Vagina (tissue), 2 donors: ENCODE measurements at regions not wholly inside any gene's neighbourhood (a gene's known extent, or its start where the extent isn't known, plus 50 kb on each side); places are given as distances from the start of the nearest gene placed in this dataset.

Experiments
- DNase-seq, 2 donors: peaks; one replicate each; pipeline ENCODE4 v3.0.0-alpha.2; 2017; ENCODE audit errors: extremely low spot score in 2 of 2
- H3K27ac ChIP-seq: fragments of 200-600 bp; sonication (generic); one replicate; pipeline ENCODE4 v1.5.1; 2019
- H3K27me3 ChIP-seq: fragments of 200-600 bp; sonication (generic); one replicate; pipeline ENCODE4 v1.5.1; 2019
- H3K36me3 ChIP-seq, 2 donors: fragments of 200-600 bp; sonication (generic); one replicate each; pipeline ENCODE4 v1.5.1; 2017 to 2019
- H3K4me1 ChIP-seq: fragments of 200-600 bp; sonication (generic); one replicate; pipeline ENCODE4 v1.5.1; 2019
- H3K4me3 ChIP-seq, 2 donors: fragments of 200-600 bp; sonication (generic); 1 replicate in 1 of 2; 2 replicates in 1 of 2; pipeline ENCODE4 v1.5.1; 2016 to 2019
- H3K9me3 ChIP-seq: fragments of 200-600 bp; sonication (generic); one replicate; pipeline ENCODE4 v1.5.1; 2019
- POLR2A ChIP-seq, 2 donors: fragments of 450-650 bp; IDR thresholded peaks; one replicate each; pipeline ENCODE4 v1.6.1; 2017; ENCODE audit warnings: antibody characterized with exemption in 2 of 2, mild to moderate bottlenecking in 2 of 2, moderate library complexity in 2 of 2
- POLR2AphosphoS5 ChIP-seq, 2 donors: sonication (generic); formaldehyde crosslinking; IDR thresholded peaks; one replicate each; pipeline ENCODE4 v1.9.0; 2017; ENCODE audit warnings: antibody characterized with exemption in 2 of 2, mild to moderate bottlenecking in 2 of 2, low read depth in 1 of 2; ENCODE audit not compliant: insufficient read depth in 1 of 2
- intact Hi-C: fragments of 100-400 bp; cut with DNase I; formaldehyde crosslinking; loops from one replicate; pipeline ENCODE4 v1.15.1; 2023
- TF ChIP-seq, protein P1 (sequence below), 3 experiments: fragments of 450-650 bp in 2 of 3; fragments of 200-600 bp in 1 of 3; sonication (generic) in 1 of 3; IDR thresholded peaks; one replicate each; pipeline ENCODE4 v1.5.1; 2017 to 2019; ENCODE audit warnings: antibody characterized with exemption in 3 of 3, mild to moderate bottlenecking in 2 of 3, moderate library complexity in 2 of 3

GRCh38 chr1:5812295-5812694 is 179.9 kb downstream of the NPHP4 start:
- H3K9me3 ChIP-seq: no peaks in the 10 kb centered on the region
- H3K4me1 ChIP-seq: no peaks in the 10 kb centered on the region
- H3K4me3 ChIP-seq: no peak overlapping the region
- intact Hi-C loops: no loop called here
- TF ChIP-seq, protein P1, sequence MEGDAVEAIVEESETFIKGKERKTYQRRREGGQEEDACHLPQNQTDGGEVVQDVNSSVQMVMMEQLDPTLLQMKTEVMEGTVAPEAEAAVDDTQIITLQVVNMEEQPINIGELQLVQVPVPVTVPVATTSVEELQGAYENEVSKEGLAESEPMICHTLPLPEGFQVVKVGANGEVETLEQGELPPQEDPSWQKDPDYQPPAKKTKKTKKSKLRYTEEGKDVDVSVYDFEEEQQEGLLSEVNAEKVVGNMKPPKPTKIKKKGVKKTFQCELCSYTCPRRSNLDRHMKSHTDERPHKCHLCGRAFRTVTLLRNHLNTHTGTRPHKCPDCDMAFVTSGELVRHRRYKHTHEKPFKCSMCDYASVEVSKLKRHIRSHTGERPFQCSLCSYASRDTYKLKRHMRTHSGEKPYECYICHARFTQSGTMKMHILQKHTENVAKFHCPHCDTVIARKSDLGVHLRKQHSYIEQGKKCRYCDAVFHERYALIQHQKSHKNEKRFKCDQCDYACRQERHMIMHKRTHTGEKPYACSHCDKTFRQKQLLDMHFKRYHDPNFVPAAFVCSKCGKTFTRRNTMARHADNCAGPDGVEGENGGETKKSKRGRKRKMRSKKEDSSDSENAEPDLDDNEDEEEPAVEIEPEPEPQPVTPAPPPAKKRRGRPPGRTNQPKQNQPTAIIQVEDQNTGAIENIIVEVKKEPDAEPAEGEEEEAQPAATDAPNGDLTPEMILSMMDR (IDR thresholded peaks at IDR 0.05): no peak
- TF ChIP-seq POLR2A (IDR thresholded peaks at IDR 0.05): no peak
- H3K27me3 ChIP-seq: no peaks in the 10 kb centered on the region
- no peak overlapping the region for H3K27ac ChIP-seq
- no peak for DNase-seq
- no peaks in the 10 kb centered on the region for H3K36me3 ChIP-seq

DNA sequence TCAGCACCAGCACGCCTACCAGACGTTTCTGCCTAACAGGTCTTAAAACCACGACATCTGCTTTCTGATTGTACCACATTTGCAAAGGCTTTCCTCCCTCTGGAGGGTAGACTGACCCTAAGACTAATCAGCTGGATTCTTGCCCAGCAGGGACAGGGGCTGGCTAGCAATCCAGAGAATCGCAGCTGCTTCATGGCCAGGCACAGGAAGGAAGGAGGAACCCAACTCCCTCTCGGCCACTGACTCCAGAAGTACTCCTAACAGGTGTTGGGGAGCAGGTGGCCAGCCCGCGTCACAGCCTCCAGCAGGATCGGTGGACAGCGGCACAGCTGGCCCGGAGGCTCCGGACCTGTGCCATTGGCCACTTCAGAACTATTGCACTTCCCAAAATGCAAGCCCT is 180.8 kb downstream of the NPHP4 start:
- TF ChIP-seq POLR2A (IDR thresholded peaks at IDR 0.05): no peak
- TF ChIP-seq, protein P1 (IDR thresholded peaks at IDR 0.05): no peak
- no peak for TF ChIP-seq POLR2AphosphoS5 (IDR thresholded peaks at IDR 0.05; ENCODE audit: insufficient read depth in 1 of 2, low read depth in 1 of 2)
- no peak overlapping the region for H3K27ac ChIP-seq
- intact Hi-C loops: no loop called here

GRCh38 chr1:5810553-5811270 is 181.5 kb downstream of the NPHP4 start:
- TF ChIP-seq POLR2A (IDR thresholded peaks at IDR 0.05) (no peak), POLR2AphosphoS5 (IDR thresholded peaks at IDR 0.05; ENCODE audit: insufficient read depth in 1 of 2, low read depth in 1 of 2) (no peak)
- TF ChIP-seq, protein P1 (IDR thresholded peaks at IDR 0.05): no peak
- intact Hi-C loops: no loop called here
- Histone ChIP-seq H3K36me3 (no peaks in the 10 kb centered on the region), H3K4me1 (no peaks in the 10 kb centered on the region), H3K4me3 (no peak overlapping the region), H3K9me3 (no peaks in the 10 kb centered on the region), H3K27ac (no peak overlapping the region), H3K27me3 (no peaks in the 10 kb centered on the region)
- DNase-seq: no peak

More for the DNA sequence above, 180.8 kb downstream of the NPHP4 start:
- H3K4me3 ChIP-seq: no peak overlapping the region
- H3K36me3 ChIP-seq: no peaks in the 10 kb centered on the region
- DNase-seq: no peak
- no peaks in the 10 kb centered on the region for H3K4me1 ChIP-seq
- H3K9me3 ChIP-seq: no peaks in the 10 kb centered on the region
- no peaks in the 10 kb centered on the region for H3K27me3 ChIP-seq

DNA sequence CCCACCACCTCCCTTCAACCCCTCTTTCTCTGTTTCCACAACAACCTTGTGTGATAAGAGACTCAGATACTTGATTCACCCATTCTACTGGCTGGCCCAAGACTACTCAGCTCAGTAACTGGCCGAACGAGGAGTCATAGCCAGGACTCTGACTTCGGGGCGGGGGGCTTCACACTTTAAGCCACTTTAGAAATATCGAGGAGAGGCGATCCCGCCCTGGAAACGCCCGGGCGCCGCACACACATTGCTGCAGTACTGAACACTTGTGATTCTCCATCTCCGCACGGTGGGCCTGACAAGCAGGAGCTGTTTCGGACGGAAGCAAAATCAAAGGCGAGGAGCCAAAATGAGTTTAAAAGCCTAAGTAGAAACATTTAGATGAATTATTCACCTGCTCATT is 182.1 kb downstream of the NPHP4 start:
- Histone ChIP-seq H3K9me3 (no peaks in the 10 kb centered on the region), H3K36me3 (no peaks in the 10 kb centered on the region), H3K4me3 (no peak overlapping the region), H3K27me3 (no peaks in the 10 kb centered on the region), H3K27ac (no peak overlapping the region), H3K4me1 (no peaks in the 10 kb centered on the region)
- no peak for TF ChIP-seq POLR2A (IDR thresholded peaks at IDR 0.05)
- TF ChIP-seq, protein P1 (IDR thresholded peaks at IDR 0.05): no peak
- TF ChIP-seq POLR2AphosphoS5 (IDR thresholded peaks at IDR 0.05; ENCODE audit: insufficient read depth in 1 of 2, low read depth in 1 of 2): no peak
- DNase-seq: no peak
- intact Hi-C loops: no loop called here

GRCh38 chr1:5809207-5809788 is 182.9 kb downstream of the NPHP4 start:
- Histone ChIP-seq H3K4me3 (no peak overlapping the region), H3K27ac (no peak overlapping the region), H3K9me3 (no peaks in the 10 kb centered on the region), H3K36me3 (no peaks in the 10 kb centered on the region), H3K27me3 (no peaks in the 10 kb centered on the region), H3K4me1 (no peaks in the 10 kb centered on the region)
- DNase-seq: no peak
- intact Hi-C loops: no loop called here
- TF ChIP-seq POLR2A (IDR thresholded peaks at IDR 0.05) (no peak), POLR2AphosphoS5 (IDR thresholded peaks at IDR 0.05; ENCODE audit: insufficient read depth in 1 of 2, low read depth in 1 of 2) (no peak)
- TF ChIP-seq, protein P1 (IDR thresholded peaks at IDR 0.05): no peak
